Tibial artery (tissue), 4 donors: ENCODE measurements at regions not wholly inside any gene's neighbourhood (a gene's known extent, or its start where the extent isn't known, plus 50 kb on each side); places are given as distances from the start of the nearest gene placed in this dataset.

Experiments
- DNase-seq, 2 donors: peaks; one replicate each; pipeline ENCODE4 v3.0.0-alpha.2; 2019
- H3K27ac ChIP-seq, 2 donors: fragments of 200-600 bp; sonication (generic) in 1 of 2; 1 replicate in 1 of 2; 2 replicates in 1 of 2; pipeline ENCODE4 v1.5.1; 2018 to 2019; ENCODE audit warnings: mild to moderate bottlenecking in 1 of 2
- H3K27me3 ChIP-seq, 2 donors: fragments of 200-600 bp; sonication (generic) in 1 of 2; one replicate each; pipeline versions ENCODE4 v1.5.1 to v1.6.0; 2016 to 2019
- H3K36me3 ChIP-seq, 3 donors: fragments of 200-600 bp; sonication (generic) in 2 of 3; one replicate each; pipeline ENCODE4 v1.5.1; 2016 to 2019; ENCODE audit warnings: mild to moderate bottlenecking in 2 of 3
- H3K4me1 ChIP-seq, 4 donors: fragments of 200-600 bp; sonication (generic) in 2 of 4; 1 replicate in 3 of 4; 2 replicates in 1 of 4; pipeline ENCODE4 v1.5.1; 2016 to 2019
- H3K4me3 ChIP-seq, 2 donors: fragments of 200-600 bp; sonication (generic) in 1 of 2; 1 replicate in 1 of 2; 2 replicates in 1 of 2; pipeline ENCODE4 v1.5.1; 2018 to 2019; ENCODE audit warnings: mild to moderate bottlenecking in 2 of 2
- H3K9me3 ChIP-seq, 3 donors: fragments of 200-600 bp; sonication (generic) in 1 of 3; one replicate each; pipeline ENCODE4 v1.5.1; 2016 to 2019
- intact Hi-C: fragments of 100-400 bp; cut with DNase I; formaldehyde crosslinking; loops from one replicate; pipeline ENCODE4 v1.15.0; 2023; ENCODE audit warnings: low total_unique reads
- TF ChIP-seq, protein P1 (sequence below), 2 experiments: fragments of 200-600 bp in 1 of 2; fragments of 450-650 bp in 1 of 2; IDR thresholded peaks; one replicate each; pipeline ENCODE4 v1.5.1; 2017 to 2019; ENCODE audit warnings: antibody characterized with exemption in 2 of 2, mild to moderate bottlenecking in 1 of 2, moderate library complexity in 1 of 2

DNA sequence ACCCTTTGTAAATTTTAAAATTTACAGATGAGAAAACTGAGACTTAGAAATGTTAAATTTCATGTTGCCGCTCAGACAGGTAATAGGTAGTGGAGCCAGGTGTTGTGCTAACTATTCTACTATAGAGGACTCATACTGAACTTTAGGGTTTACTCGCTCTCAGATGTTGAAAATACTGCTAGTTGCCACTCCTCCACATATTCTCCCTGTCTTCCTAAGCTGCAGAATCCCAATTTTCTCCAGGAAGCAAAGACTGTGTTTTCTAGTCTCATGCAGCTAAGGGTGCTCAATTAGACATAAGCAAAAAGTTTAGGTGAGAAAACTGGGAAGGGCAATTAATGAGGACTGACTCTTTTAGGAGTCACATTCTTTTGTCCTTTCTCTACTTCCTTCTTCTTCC is 612.3 kb downstream of the KCNH5 start:
- TF ChIP-seq, protein P1, sequence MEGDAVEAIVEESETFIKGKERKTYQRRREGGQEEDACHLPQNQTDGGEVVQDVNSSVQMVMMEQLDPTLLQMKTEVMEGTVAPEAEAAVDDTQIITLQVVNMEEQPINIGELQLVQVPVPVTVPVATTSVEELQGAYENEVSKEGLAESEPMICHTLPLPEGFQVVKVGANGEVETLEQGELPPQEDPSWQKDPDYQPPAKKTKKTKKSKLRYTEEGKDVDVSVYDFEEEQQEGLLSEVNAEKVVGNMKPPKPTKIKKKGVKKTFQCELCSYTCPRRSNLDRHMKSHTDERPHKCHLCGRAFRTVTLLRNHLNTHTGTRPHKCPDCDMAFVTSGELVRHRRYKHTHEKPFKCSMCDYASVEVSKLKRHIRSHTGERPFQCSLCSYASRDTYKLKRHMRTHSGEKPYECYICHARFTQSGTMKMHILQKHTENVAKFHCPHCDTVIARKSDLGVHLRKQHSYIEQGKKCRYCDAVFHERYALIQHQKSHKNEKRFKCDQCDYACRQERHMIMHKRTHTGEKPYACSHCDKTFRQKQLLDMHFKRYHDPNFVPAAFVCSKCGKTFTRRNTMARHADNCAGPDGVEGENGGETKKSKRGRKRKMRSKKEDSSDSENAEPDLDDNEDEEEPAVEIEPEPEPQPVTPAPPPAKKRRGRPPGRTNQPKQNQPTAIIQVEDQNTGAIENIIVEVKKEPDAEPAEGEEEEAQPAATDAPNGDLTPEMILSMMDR (IDR thresholded peaks at IDR 0.05), result no peak
- no peaks in the 10 kb centered on the region for H3K27me3 ChIP-seq
- H3K27ac ChIP-seq, result no peak overlapping the region
- no peak for DNase-seq
- no peak overlapping the region for H3K4me3 ChIP-seq
- peaks cover 0 to 15% (median 3%) of the 10 kb centered on the region in 3 donors for H3K9me3 ChIP-seq
- intact Hi-C loops, result no loop called here
- no peaks in the 10 kb centered on the region for H3K36me3 ChIP-seq
- no peaks in the 10 kb centered on the region for H3K4me1 ChIP-seq

GRCh38 chr14:62436261-62436660 is 609.0 kb downstream of the KCNH5 start:
- Histone ChIP-seq H3K9me3 (peaks cover 4 to 25% (median 15%) of the 10 kb centered on the region in 3 donors), H3K4me1 (no peaks in the 10 kb centered on the region), H3K36me3 (no peaks in the 10 kb centered on the region), H3K4me3 (no peak overlapping the region), H3K27me3 (no peaks in the 10 kb centered on the region), H3K27ac (no peak overlapping the region)
- TF ChIP-seq, protein P1 (IDR thresholded peaks at IDR 0.05), result no peak
- intact Hi-C loops, result no loop called here
- DNase-seq, result no peak

DNA sequence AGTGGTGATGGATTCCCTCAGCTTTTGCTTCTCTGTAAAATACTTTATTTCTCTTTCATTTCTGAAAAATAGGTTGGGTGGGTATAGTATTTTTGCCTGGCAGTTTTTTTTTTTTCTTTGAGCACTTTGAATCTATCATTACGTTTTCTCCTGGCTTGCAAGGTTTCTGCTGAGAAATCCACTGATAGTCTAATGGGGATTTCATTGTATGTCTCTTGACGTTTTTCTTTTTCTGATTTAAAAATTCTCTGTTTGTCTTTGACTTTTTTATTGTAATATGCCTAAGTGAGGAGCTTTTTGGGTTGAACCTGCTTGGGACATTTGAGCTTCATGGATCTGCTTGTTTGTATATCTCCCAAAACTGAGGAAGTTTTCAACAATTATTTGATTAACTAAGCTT is 606.0 kb downstream of the KCNH5 start:
- H3K27me3 ChIP-seq, result no peaks in the 10 kb centered on the region
- TF ChIP-seq, protein P1 (IDR thresholded peaks at IDR 0.05), result no peak
- no peaks in the 10 kb centered on the region for H3K36me3 ChIP-seq
- H3K4me3 ChIP-seq, result no peak overlapping the region
- DNase-seq, result no peak
- no peaks in the 10 kb centered on the region for H3K4me1 ChIP-seq
- H3K27ac ChIP-seq, result no peak overlapping the region
- H3K9me3 ChIP-seq, result peaks cover 4 to 15% (median 15%) of the 10 kb centered on the region in 3 donors
- intact Hi-C loops, result no loop called here

- TF ChIP-seq, protein P1 (IDR thresholded peaks at IDR 0.05), result no peak
- H3K36me3 ChIP-seq, result no peaks in the 10 kb centered on the region
- peaks cover 3 to 12% (median 11%) of the 10 kb centered on the region in 3 donors for H3K9me3 ChIP-seq
- H3K27ac ChIP-seq, result no peak overlapping the region
- H3K4me1 ChIP-seq, result no peaks in the 10 kb centered on the region
- intact Hi-C loops, result no loop called here
- no peak overlapping the region for H3K4me3 ChIP-seq
- no peaks in the 10 kb centered on the region for H3K27me3 ChIP-seq
- no peak for DNase-seq
Measured at GRCh38 chr14:62443796-62444195, 601.5 kb downstream of the KCNH5 start.

DNA sequence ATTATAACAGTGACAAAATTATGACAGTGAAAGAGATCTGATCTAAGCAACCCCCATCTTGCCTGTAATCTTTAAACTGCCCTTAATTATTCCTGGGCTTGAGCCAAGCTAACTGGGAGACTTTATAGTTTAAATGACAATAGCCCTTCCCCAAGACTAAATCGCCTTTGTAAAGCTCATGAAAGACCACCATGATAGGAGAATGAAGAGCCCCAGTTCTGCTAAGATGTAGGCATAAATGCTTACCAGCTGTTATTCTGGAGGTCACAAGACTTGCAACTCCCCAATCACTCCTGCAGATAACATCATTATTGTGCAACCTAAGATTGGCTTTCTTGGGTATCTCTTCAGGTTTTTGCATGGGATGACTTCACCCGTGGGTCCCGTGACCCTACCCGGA is 599.7 kb downstream of the KCNH5 start:
- Histone ChIP-seq H3K36me3 (no peaks in the 10 kb centered on the region), H3K4me1 (no peaks in the 10 kb centered on the region), H3K27ac (no peak overlapping the region), H3K27me3 (no peaks in the 10 kb centered on the region), H3K9me3 (peaks cover 0 to 5% (median 0%) of the 10 kb centered on the region in 3 donors), H3K4me3 (no peak overlapping the region)
- no peak for DNase-seq
- TF ChIP-seq, protein P1 (IDR thresholded peaks at IDR 0.05), result no peak
- intact Hi-C loops, result no loop called here

DNA sequence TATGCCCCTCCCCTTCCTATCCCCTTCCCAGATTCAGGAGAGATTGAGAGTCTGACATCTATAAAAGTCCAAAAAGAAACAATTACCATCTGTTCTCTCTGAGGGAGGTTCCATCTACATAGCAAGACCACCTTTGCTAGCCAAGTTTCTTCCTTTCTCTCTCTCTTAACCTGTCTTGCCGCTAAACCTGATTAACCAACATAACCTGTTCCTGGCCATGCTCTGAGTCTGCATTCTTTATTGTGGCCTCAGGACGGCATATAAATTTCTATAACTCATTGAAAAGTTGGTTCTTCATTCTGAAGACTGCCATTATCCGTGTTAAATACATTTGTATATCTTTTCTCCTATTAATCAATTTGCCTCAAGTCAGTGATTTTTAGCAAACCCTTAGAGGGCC is 594.0 kb downstream of the KCNH5 start:
- Histone ChIP-seq H3K9me3 (no peaks in the 10 kb centered on the region), H3K27ac (no peak overlapping the region), H3K4me1 (no peaks in the 10 kb centered on the region), H3K36me3 (no peaks in the 10 kb centered on the region), H3K4me3 (no peak overlapping the region), H3K27me3 (no peaks in the 10 kb centered on the region)
- intact Hi-C loops, result no loop called here
- no peak for DNase-seq
- TF ChIP-seq, protein P1 (IDR thresholded peaks at IDR 0.05), result no peak
